Ishikawa (cell line): ENCODE measurements at regions not wholly inside any gene's neighbourhood (a gene's known extent, or its start where the extent isn't known, plus 50 kb on each side); places are given as distances from the start of the nearest gene placed in this dataset.

ENCODE experiments used
- CEBPB ChIP-seq: IDR thresholded peaks from 2 replicates; pipeline ENCODE4 v1.6.1; 2012
- CREB1 ChIP-seq: IDR thresholded peaks from 2 replicates; pipeline ENCODE4 v1.6.1; 2012; ENCODE audit warnings: low read depth
- EGR1 ChIP-seq: IDR thresholded peaks from 2 replicates; pipeline ENCODE4 v1.6.1; 2012
- EP300 ChIP-seq: IDR thresholded peaks from 2 replicates; pipeline ENCODE4 v1.6.1; 2012; ENCODE audit warnings: borderline replicate concordance
- FOXM1 ChIP-seq: IDR thresholded peaks from 2 replicates; pipeline ENCODE4 v1.6.1; 2012; ENCODE audit warnings: low read depth, borderline replicate concordance
- MAX ChIP-seq: IDR thresholded peaks from 2 replicates; pipeline ENCODE4 v1.6.1; 2012
- NFIC ChIP-seq: IDR thresholded peaks from 2 replicates; pipeline ENCODE4 v1.6.1; 2012
- RAD21 ChIP-seq: IDR thresholded peaks from 2 replicates; pipeline ENCODE4 v1.6.1; 2012; ENCODE audit warnings: low read depth
- TAF1 ChIP-seq: IDR thresholded peaks from 2 replicates; pipeline ENCODE4 v1.6.1; 2012; ENCODE audit warnings: low read depth, mild to moderate bottlenecking
- TCF12 ChIP-seq: IDR thresholded peaks from 2 replicates; pipeline ENCODE4 v1.6.1; 2012; ENCODE audit warnings: low read depth
- TEAD4 ChIP-seq: IDR thresholded peaks from 2 replicates; pipeline ENCODE4 v1.6.1; 2012
- USF1 ChIP-seq: IDR thresholded peaks from 2 replicates; pipeline ENCODE4 v1.6.1; 2012
- YY1 ChIP-seq: IDR thresholded peaks from 2 replicates; pipeline ENCODE4 v1.6.1; 2012; ENCODE audit warnings: low read depth
- ZBTB7A ChIP-seq: IDR thresholded peaks from 2 replicates; pipeline ENCODE4 v1.6.1; 2012; ENCODE audit warnings: low read depth
- TF ChIP-seq, protein P1 (sequence below): IDR thresholded peaks from 2 replicates; pipeline ENCODE4 v1.6.1; 2012; ENCODE audit warnings: low read depth, mild to moderate bottlenecking

GRCh38 chr9:107863396-107863795, 373.8 kb upstream of the KLF4 start:
- no peak for TF ChIP-seq USF1
- TF ChIP-seq FOXM1 = no peak
- TF ChIP-seq EGR1 = no peak
- no peak for TF ChIP-seq NFIC
- no peak for TF ChIP-seq TCF12
- no peak for TF ChIP-seq TAF1
- TF ChIP-seq ZBTB7A = no peak
- no peak for TF ChIP-seq TEAD4
- no peak for TF ChIP-seq YY1
- TF ChIP-seq, protein P1, sequence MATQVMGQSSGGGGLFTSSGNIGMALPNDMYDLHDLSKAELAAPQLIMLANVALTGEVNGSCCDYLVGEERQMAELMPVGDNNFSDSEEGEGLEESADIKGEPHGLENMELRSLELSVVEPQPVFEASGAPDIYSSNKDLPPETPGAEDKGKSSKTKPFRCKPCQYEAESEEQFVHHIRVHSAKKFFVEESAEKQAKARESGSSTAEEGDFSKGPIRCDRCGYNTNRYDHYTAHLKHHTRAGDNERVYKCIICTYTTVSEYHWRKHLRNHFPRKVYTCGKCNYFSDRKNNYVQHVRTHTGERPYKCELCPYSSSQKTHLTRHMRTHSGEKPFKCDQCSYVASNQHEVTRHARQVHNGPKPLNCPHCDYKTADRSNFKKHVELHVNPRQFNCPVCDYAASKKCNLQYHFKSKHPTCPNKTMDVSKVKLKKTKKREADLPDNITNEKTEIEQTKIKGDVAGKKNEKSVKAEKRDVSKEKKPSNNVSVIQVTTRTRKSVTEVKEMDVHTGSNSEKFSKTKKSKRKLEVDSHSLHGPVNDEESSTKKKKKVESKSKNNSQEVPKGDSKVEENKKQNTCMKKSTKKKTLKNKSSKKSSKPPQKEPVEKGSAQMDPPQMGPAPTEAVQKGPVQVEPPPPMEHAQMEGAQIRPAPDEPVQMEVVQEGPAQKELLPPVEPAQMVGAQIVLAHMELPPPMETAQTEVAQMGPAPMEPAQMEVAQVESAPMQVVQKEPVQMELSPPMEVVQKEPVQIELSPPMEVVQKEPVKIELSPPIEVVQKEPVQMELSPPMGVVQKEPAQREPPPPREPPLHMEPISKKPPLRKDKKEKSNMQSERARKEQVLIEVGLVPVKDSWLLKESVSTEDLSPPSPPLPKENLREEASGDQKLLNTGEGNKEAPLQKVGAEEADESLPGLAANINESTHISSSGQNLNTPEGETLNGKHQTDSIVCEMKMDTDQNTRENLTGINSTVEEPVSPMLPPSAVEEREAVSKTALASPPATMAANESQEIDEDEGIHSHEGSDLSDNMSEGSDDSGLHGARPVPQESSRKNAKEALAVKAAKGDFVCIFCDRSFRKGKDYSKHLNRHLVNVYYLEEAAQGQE = no peak
- TF ChIP-seq CEBPB = no peak
- no peak for TF ChIP-seq CREB1
- no peak for TF ChIP-seq RAD21
- TF ChIP-seq MAX = no peak
- TF ChIP-seq EP300 = no peak

GRCh38 chr9:107862881-107863280, 373.3 kb upstream of the KLF4 start:
- TF ChIP-seq MAX = no peak
- TF ChIP-seq EP300 = no peak
- TF ChIP-seq, protein P1 = no peak
- TF ChIP-seq RAD21 = no peak
- TF ChIP-seq FOXM1 = no peak
- TF ChIP-seq ZBTB7A = no peak
- TF ChIP-seq NFIC = no peak
- TF ChIP-seq EGR1 = no peak
- no peak for TF ChIP-seq CREB1
- no peak for TF ChIP-seq YY1
- TF ChIP-seq TEAD4 = no peak
- TF ChIP-seq TAF1 = no peak
- TF ChIP-seq USF1 = no peak
- TF ChIP-seq CEBPB = no peak
- no peak for TF ChIP-seq TCF12

- no peak for TF ChIP-seq TAF1
These were observed 372.8 kb upstream of the KLF4 start for GRCh38 chr9:107862323-107862722.

DNA sequence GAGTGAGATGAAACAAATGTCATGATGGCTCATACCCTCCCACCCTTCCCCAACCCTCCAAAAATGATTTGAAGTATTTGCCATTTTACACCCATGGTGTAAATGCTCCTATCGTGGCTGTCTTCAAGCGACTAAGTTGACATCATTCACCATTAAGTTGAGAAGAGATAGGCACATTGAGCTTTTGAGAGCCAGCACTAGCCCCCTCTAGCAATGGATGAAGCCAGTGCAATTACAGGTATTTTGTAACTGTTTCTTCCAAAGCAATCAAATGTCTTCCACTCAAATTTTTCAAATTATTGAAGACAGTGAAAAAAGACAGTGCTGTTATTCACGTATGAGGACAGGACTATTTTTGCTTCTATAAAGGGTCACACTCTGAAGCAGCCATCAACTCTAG, 371.5 kb upstream of the KLF4 start:
- TF ChIP-seq USF1 = no peak
- TF ChIP-seq YY1 = no peak
- no peak for TF ChIP-seq EGR1
- no peak for TF ChIP-seq EP300
- TF ChIP-seq FOXM1 = no peak
- no peak for TF ChIP-seq TEAD4
- TF ChIP-seq, protein P1 = no peak
- no peak for TF ChIP-seq TCF12
- TF ChIP-seq RAD21 = no peak
- TF ChIP-seq CEBPB = no peak
- TF ChIP-seq TAF1 = no peak
- TF ChIP-seq ZBTB7A = no peak
- no peak for TF ChIP-seq CREB1
- no peak for TF ChIP-seq MAX
- no peak for TF ChIP-seq NFIC
